DND-41 (cell line): ENCODE measurements at regions not wholly inside any gene's neighbourhood (a gene's known extent, or its start where the extent isn't known, plus 50 kb on each side); places are given as distances from the start of the nearest gene placed in this dataset.

ENCODE experiments used
- ATAC-seq: fragments of 200-7000 bp; cut with Tn5 transposase; 3 replicates; pipeline ENCODE4 v1.9.1; 2021; ENCODE audit warnings: low read depth; ENCODE audit not compliant: insufficient read depth
- DNase-seq: peaks from one replicate; pipeline ENCODE4 v3.0.0-alpha.2; 2020
- H2AFZ ChIP-seq: 2 replicates; pipeline ENCODE4 v1.6.0; 2012; ENCODE audit warnings: low read depth, low read length
- H3K27ac ChIP-seq: 2 replicates; pipeline ENCODE4 v1.5.1; 2012; ENCODE audit warnings: low read length, inconsistent platforms
- H3K27me3 ChIP-seq: fragments of 200-600 bp; sonication (generic); 2 replicates; pipeline ENCODE4 v1.6.0; 2012; ENCODE audit warnings: low read length, mild to moderate bottlenecking, inconsistent platforms; ENCODE audit not compliant: insufficient read depth, poor library complexity
- H3K36me3 ChIP-seq: 2 replicates; pipeline ENCODE4 v1.5.1; 2012; ENCODE audit warnings: low read length, inconsistent platforms; ENCODE audit not compliant: insufficient read depth
- H3K4me1 ChIP-seq: 2 replicates; pipeline ENCODE4 v1.5.1; 2012; ENCODE audit warnings: mild to moderate bottlenecking, low read length; ENCODE audit not compliant: insufficient read depth
- H3K4me2 ChIP-seq: 2 replicates; pipeline ENCODE4 v1.6.0; 2012; ENCODE audit warnings: mild to moderate bottlenecking, moderate library complexity, low read length, inconsistent platforms; ENCODE audit not compliant: insufficient read depth
- H3K4me3 ChIP-seq, 2 experiments: fragments of 200-600 bp in 1 of 2; shearing (Covaris generic) in 1 of 2; 2 replicates each; pipeline ENCODE4 v1.5.1; 2012 to 2016; ENCODE audit warnings: inconsistent platforms in 2 of 2, low read length in 2 of 2, mild to moderate bottlenecking in 2 of 2, low read depth in 1 of 2, moderate library complexity in 1 of 2
- H3K79me2 ChIP-seq: 2 replicates; pipeline ENCODE4 v1.6.0; 2012; ENCODE audit warnings: low read length, inconsistent platforms; ENCODE audit not compliant: insufficient read depth
- H3K9ac ChIP-seq: 2 replicates; pipeline ENCODE4 v1.6.0; 2012; ENCODE audit warnings: low read depth, mild to moderate bottlenecking, inconsistent platforms, low read length, moderate library complexity
- H3K9me3 ChIP-seq: 2 replicates; pipeline ENCODE4 v1.5.1; 2012; ENCODE audit warnings: low read length, moderate library complexity, mild to moderate bottlenecking, inconsistent platforms; ENCODE audit not compliant: insufficient read depth, severe bottlenecking
- H4K20me1 ChIP-seq: 2 replicates; pipeline ENCODE4 v1.6.0; 2012; ENCODE audit warnings: low read length; ENCODE audit not compliant: insufficient read depth
- EZH2 ChIP-seq: IDR thresholded peaks from 3 replicates; pipeline ENCODE4 v1.6.1; 2012; ENCODE audit warnings: borderline replicate concordance, low read depth, mild to moderate bottlenecking, moderate library complexity, low read length, inconsistent platforms; ENCODE audit not compliant: severe bottlenecking
- TF ChIP-seq, protein P1 (sequence below): IDR thresholded peaks from 2 replicates; pipeline ENCODE4 v1.5.1; 2012; ENCODE audit warnings: borderline replicate concordance, low read length, moderate library complexity, mild to moderate bottlenecking; ENCODE audit not compliant: poor library complexity, severe bottlenecking; ENCODE audit errors: extremely low read depth

- H3K9ac ChIP-seq, result peak overlapping the region; percentile 22; the same call in 1 of the 2 replicates
- no peaks in the 10 kb centered on the region; the same call in 1 of the 2 replicates for H3K36me3 ChIP-seq
- H2AFZ ChIP-seq, result no peak overlapping the region
- ATAC-seq (no peak), DNase-seq (no peak)
- no peak for TF ChIP-seq EZH2
- TF ChIP-seq, protein P1, sequence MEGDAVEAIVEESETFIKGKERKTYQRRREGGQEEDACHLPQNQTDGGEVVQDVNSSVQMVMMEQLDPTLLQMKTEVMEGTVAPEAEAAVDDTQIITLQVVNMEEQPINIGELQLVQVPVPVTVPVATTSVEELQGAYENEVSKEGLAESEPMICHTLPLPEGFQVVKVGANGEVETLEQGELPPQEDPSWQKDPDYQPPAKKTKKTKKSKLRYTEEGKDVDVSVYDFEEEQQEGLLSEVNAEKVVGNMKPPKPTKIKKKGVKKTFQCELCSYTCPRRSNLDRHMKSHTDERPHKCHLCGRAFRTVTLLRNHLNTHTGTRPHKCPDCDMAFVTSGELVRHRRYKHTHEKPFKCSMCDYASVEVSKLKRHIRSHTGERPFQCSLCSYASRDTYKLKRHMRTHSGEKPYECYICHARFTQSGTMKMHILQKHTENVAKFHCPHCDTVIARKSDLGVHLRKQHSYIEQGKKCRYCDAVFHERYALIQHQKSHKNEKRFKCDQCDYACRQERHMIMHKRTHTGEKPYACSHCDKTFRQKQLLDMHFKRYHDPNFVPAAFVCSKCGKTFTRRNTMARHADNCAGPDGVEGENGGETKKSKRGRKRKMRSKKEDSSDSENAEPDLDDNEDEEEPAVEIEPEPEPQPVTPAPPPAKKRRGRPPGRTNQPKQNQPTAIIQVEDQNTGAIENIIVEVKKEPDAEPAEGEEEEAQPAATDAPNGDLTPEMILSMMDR, result no peak
- H3K4me1 ChIP-seq, result peaks cover 100% of the 10 kb centered on the region
- no peaks in the 10 kb centered on the region for H3K9me3 ChIP-seq
- H3K27ac ChIP-seq, result peak overlapping the region; percentile 99
- no peak overlapping the region for H3K4me3 ChIP-seq
- H3K79me2 ChIP-seq, result peaks cover 85% of the 10 kb centered on the region
- H3K27me3 ChIP-seq, result no peaks in the 10 kb centered on the region
- H4K20me1 ChIP-seq, result no peaks in the 10 kb centered on the region
- H3K4me2 ChIP-seq, result 0 out of 2 replicates have a peak overlapping the region, but pooled peaks have one; percentile 10
Measured at GRCh38 chr5:119304439-119305211, 51.2 kb upstream of the TNFAIP8 start.
